GM19193 (cell line): ENCODE measurements at regions not wholly inside any gene's neighbourhood (a gene's known extent, or its start where the extent isn't known, plus 50 kb on each side); places are given as distances from the start of the nearest gene placed in this dataset.

Experiments
- POLR2A ChIP-seq: IDR thresholded peaks from 4 replicates; pipeline ENCODE4 v1.6.1; 2011; ENCODE audit not compliant: insufficient read depth, insufficient read length; ENCODE audit errors: extremely low read depth

DNA sequence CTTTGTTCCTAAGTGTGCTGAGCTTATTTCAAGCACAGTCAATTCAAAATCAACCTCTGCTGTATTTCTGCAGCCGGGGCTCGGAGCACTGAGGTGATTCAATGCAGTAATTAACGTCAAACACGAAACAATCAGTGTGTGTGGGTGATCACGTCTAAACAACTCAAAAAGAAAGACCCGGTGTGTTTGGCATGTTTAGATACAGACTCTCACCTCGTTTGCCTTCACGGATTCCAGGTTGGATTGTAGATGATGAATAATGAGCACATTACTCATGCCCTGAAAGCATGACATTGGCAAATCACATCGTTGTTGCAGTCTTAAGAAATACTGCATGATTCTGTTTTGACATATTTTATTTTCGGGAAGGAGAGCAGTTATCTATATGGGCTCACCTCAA, 231.0 kb downstream of the QKI start:
- TF ChIP-seq POLR2A, result no peak

- TF ChIP-seq POLR2A, result no peak
Observed at GRCh38 chr6:163643866-163644265, 229.3 kb downstream of the QKI start.

DNA sequence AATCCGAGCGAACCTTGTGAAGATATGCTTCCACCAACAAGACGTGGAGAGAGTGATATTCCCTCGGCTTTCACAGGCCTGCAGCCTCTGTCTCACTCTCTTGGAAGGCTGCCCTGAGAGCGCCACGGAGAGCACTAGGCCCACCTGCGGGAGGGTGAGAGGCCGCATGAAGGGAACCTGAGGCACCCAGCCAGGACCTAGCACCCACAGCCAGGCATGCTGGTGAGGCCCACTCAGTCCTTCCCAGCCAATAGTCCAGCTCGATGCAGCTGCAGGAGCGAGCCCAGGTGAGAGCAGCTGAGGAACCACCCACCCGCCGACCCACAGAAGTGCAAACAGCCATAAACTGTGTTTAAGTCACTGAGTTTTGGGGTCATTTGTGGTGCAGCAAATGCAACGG, 227.2 kb downstream of the QKI start:
- no peak for TF ChIP-seq POLR2A

DNA sequence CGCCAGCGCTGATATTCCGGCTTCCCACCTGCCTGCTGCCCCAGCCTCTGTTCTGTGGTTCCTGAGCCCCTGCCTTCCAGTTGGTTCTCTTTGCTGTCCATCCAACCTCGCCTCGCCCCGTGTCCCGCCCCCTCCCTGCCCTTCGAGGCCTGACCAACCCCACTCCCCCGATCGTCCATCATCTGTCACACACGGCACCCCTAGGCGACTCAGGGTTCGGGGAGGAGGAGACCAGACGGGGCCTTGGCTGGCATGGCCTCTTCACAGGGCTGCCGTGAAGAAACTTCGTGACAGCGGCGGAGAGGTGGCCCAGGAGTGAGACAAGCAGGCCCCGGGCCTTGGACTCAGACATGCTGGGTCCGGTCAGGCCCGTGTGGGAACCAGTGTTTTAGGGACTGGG, 226.1 kb downstream of the QKI start:
- TF ChIP-seq POLR2A, result no peak

GRCh38 chr6:163637524-163637923, 223.0 kb downstream of the QKI start:
- no peak for TF ChIP-seq POLR2A

GRCh38 chr6:163635731-163636364, 221.3 kb downstream of the QKI start:
- no peak for TF ChIP-seq POLR2A

DNA sequence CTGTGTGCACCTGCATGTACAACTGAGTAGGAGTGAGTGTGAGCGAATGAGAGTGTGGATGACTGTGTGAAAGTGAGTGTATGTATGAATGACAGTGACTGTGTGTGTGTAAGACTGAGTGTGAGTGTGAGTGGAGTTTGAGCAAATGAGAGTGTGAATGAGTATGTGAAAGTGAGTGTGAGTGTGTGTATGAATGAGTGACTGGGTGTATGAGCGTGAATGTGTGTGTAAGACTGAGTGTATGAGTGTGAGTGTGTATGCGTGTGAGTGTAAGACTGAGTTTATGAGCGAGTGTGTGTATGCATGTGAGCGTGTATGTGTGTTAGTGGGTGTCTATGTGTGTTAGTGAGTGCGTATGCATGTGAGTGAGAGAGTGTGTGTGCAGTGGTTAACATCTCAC, 220.8 kb downstream of the QKI start:
- no peak for TF ChIP-seq POLR2A

DNA sequence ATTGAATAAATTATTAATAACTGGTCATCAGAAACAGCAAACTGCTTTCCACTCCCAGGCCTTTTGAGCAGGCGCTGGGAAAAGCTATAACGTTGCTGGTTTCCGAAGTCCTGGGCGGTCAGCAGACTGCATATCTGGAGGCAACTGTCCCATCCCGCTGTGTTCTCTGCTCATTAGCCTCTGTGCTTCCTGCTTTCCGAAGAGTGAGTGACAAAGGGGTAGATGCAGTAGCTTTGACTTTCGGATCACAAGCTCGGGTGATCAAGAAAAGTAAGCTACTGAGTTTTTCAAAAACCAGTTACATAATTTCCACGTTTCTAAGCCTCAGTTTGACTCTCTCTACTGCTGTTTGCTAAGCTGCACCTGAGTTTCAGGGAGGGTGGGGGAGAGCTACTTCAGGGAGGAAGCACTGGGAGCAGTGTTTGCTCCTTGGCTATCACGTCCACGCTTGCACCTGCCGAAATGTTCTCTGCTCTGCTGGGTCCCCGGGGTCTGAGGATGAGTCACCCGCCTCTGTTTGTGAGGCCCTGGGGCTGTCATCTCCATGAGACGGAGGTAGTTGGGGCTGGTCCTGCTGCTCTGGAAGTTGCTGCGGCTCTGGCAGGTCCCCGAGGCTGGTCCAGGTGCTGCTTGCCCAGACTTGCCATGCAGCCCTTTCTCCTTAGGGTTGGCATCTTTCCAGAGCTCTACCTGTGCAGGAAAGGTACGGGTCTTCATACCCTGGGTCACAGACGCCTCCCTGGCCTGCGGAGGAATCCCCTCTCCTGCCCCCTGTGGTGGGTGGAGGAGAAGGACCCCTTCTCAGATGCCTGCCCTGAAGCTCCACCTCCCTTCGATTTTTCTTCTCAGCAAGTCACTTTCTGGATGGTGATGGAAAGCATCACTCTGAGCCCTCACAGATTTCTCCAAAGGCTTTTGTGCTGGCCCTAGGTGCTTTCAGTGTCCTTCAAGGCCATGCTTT, 220.0 kb downstream of the QKI start:
- no peak for TF ChIP-seq POLR2A

DNA sequence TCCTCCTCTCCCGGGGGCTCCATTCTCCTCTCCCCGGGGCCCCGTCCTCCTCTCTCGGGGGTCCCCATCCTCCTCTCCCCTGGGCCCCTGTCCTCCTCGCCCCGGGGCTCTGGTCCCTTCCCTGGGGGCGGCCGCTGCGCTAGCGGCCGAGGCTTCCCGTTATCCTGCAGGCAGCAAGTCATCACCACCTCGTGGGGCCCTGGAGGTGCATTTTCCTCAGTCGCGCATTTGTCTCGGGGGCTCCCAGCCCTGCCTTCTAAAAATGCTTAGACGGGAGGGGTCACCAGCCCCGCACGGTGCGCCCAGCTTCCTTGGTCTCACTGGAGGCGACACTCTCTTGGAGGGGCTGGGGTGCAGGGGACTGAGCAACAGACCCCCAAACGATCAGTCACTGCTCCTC, 216.5 kb downstream of the QKI start:
- no peak for TF ChIP-seq POLR2A

DNA sequence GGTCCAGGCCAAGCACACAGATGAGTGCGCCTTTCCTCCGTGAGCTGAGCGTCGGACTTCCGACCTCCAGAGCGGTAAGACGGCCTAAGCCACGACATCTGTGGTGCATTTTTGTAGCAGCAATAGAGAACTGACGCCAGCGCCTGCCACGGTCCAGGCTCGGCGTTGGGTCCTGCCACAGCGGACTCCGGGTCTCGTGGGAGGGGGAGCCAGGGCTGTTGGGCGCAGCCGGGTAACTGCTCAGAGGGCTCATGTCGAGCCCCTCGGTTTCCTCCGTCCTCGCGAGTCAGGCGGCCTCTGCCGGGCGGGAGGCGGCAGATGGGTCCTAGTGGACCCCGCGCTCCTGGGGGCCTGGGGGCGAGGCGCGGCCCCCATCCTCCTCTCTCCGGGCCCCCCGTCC, 216.1 kb downstream of the QKI start:
- no peak for TF ChIP-seq POLR2A

DNA sequence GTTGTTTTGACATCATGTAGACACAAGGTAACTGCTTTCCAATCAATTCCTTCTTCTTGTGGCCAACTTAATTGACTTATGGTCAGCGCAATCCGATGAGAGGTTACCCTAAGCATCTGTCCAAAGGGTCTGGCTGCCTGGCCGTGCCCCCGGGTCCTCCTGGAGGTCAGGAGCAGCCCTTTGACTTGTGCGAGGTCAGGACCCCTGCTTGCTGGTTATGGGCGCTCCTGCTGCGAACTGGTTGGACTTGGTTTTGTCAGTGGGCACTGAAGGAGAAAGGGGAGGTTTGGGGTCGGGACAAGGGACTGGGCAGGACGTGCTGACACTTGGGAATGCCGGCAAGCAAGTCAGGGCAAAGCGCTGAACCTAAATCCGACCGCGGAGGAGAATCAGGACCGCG, 215.6 kb downstream of the QKI start:
- no peak for TF ChIP-seq POLR2A
